K562 (cell line): ENCODE measurements at regions not wholly inside any gene's neighbourhood (a gene's known extent, or its start where the extent isn't known, plus 50 kb on each side); places are given as distances from the start of the nearest gene placed in this dataset.

Source experiments
- ATAC-seq: fragments of 200-7000 bp; cut with Tn5 transposase; 3 replicates; pipeline ENCODE4 v1.9.1; 2020; ENCODE audit warnings: moderate library complexity
- BruUV-seq: library from RNA; stranded (reverse); fragments of 400-500 nt; replicated peaks from 2 replicates; lab custom pipeline; 2021; lab: Mats Ljungman, UMichigan
- CTCF ChIA-PET: fragments of 300-600 bp; formaldehyde crosslinking; extraction: SDS; loops from one replicate; lab custom pipeline; 2021; ENCODE audit warnings: low intra/inter-chr PET ratio; lab: Yijun Ruan, JAX
- POLR2A ChIA-PET: fragments of 300-600, 350-650 bp; sonication (Branson Sonifier 250); formaldehyde crosslinking; extraction: SDS; loops from one replicate; lab custom pipeline; 2021; ENCODE audit warnings: antibody characterized with exemption, inconsistent platforms; lab: Yijun Ruan, JAX
- DNase-seq, 4 experiments: peaks; one replicate each; pipeline versions ENCODE4 v3.0.0 to v3.0.0-alpha.2; 2011 to 2018; ENCODE audit warnings: low spot score in 3 of 4, mixed read lengths in 3 of 4; ENCODE audit errors: extremely low read depth in 1 of 4
- FAIRE-seq: peaks from 2 replicates; lab custom pipeline; 2011; peaks lifted over from hg19 to GRCh38; lab: Jason Lieb, UNC
- H2AFZ ChIP-seq: 2 replicates; pipeline ENCODE4 v1.6.0; 2011; ENCODE audit warnings: low read depth, low read length, control low read depth, inconsistent platforms
- H3K27ac ChIP-seq: fragments of 200-600 bp; 3 replicates; pipeline ENCODE4 v1.8.0; 2011; ENCODE audit warnings: low read depth, mild to moderate bottlenecking, control low read depth, inconsistent platforms, low read length, moderate library complexity, mixed read lengths; ENCODE audit errors: extremely low read depth
- H3K27me3 ChIP-seq, 2 experiments: fragments of 300-600 bp in 1 of 2; 2 replicates in 1 of 2; 3 replicates in 1 of 2; pipeline versions ENCODE4 v1.6.0 to v1.8.0; 2011; ENCODE audit warnings: inconsistent platforms in 2 of 2, low read length in 2 of 2, mild to moderate bottlenecking in 1 of 2, mixed read lengths in 1 of 2, moderate library complexity in 1 of 2; ENCODE audit not compliant: control insufficient read depth in 2 of 2, insufficient read depth in 2 of 2
- H3K36me3 ChIP-seq: fragments of 300-600 bp; 3 replicates; pipeline ENCODE4 v1.8.0; 2011; ENCODE audit warnings: mild to moderate bottlenecking, low read length, inconsistent platforms; ENCODE audit not compliant: control insufficient read depth, insufficient read depth
- H3K4me1 ChIP-seq, 2 experiments: fragments of 200-600 bp in 1 of 2; replicated peaks in 1 of 2; 2 replicates in 1 of 2; 3 replicates in 1 of 2; pipeline versions ENCODE4 v1.5.1 to v1.8.0; 2011; ENCODE audit warnings: inconsistent platforms in 2 of 2, low read length in 2 of 2, mild to moderate bottlenecking in 1 of 2, mixed read lengths in 1 of 2, moderate library complexity in 1 of 2; ENCODE audit not compliant: control insufficient read depth in 2 of 2, insufficient read depth in 2 of 2
- H3K4me2 ChIP-seq: 2 replicates; pipeline ENCODE4 v1.6.1; 2011; ENCODE audit warnings: low read length, control low read depth, inconsistent platforms, mixed read lengths; ENCODE audit not compliant: insufficient read depth
- H3K4me3 ChIP-seq: fragments of 200-600 bp; sonication (generic), shearing (Covaris generic); 2 replicates; pipeline ENCODE4 v1.5.1; 2016; ENCODE audit warnings: control low read depth, inconsistent platforms
- H3K79me2 ChIP-seq: fragments of 200-600 bp; 3 replicates; pipeline ENCODE4 v1.8.0; 2011; ENCODE audit warnings: low read length, inconsistent platforms; ENCODE audit not compliant: control insufficient read depth, insufficient read depth
- H3K9ac ChIP-seq, 2 experiments: 2 replicates each; pipeline versions ENCODE4 v1.6.0 to v1.6.1; 2011; ENCODE audit warnings: low read depth in 2 of 2, low read length in 2 of 2, control low read depth in 1 of 2, inconsistent platforms in 1 of 2, mild to moderate bottlenecking in 1 of 2, mixed read lengths in 1 of 2; ENCODE audit not compliant: insufficient read depth in 1 of 2
- H3K9me1 ChIP-seq: one replicate; pipeline ENCODE4 v1.6.0; 2011; ENCODE audit warnings: inconsistent platforms, mild to moderate bottlenecking, low read length, moderate library complexity; ENCODE audit not compliant: control insufficient read depth, insufficient read depth
- H3K9me3 ChIP-seq: replicated peaks from 2 replicates; pipeline ENCODE4 v1.5.1; 2011; ENCODE audit warnings: low read depth, low read length, inconsistent platforms; ENCODE audit not compliant: control insufficient read depth, insufficient read depth
- H4K20me1 ChIP-seq: replicated peaks from 2 replicates; pipeline ENCODE4 v1.6.1; 2011; ENCODE audit warnings: low read length, inconsistent platforms, mixed read lengths; ENCODE audit not compliant: control insufficient read depth, insufficient read depth
- BRD4 ChIP-seq: fragments of 200-600 bp; sonication (generic); IDR thresholded peaks from 2 replicates; pipeline ENCODE4 v1.6.1; 2017; ENCODE audit warnings: inconsistent platforms
- CBFA2T2 ChIP-seq: fragments of 450-650 bp; conservative IDR thresholded peaks from 2 replicates; pipeline ENCODE4 v1.6.1; 2017; ENCODE audit warnings: mild to moderate bottlenecking
- GABPB2 ChIP-seq: fragments of 250-450 bp; sonication (Bioruptor Pico); conservative IDR thresholded peaks from 2 replicates; pipeline ENCODE4 v1.5.1; 2021; ENCODE audit warnings: mild to moderate bottlenecking
- PHB ChIP-seq: fragments of 250-450 bp; sonication (Bioruptor Pico); IDR thresholded peaks from 2 replicates; pipeline ENCODE4 v1.5.0; 2021
- PTRF ChIP-seq: fragments of 450-650 bp; IDR thresholded peaks from 2 replicates; pipeline ENCODE4 v1.6.1; 2016; ENCODE audit warnings: mild to moderate bottlenecking, missing genetic modification characterization, missing compliant biosample characterization
- RBM14 ChIP-seq: fragments of 200-400 bp; formaldehyde crosslinking; IDR thresholded peaks from 2 replicates; pipeline ENCODE4 v1.6.1; 2018; ENCODE audit warnings: low read depth, mild to moderate bottlenecking, low read length, moderate library complexity, borderline replicate concordance; ENCODE audit not compliant: insufficient read depth
- RBM34 ChIP-seq: fragments of 200-400 bp; formaldehyde crosslinking; IDR thresholded peaks from 2 replicates; pipeline ENCODE4 v1.6.1; 2018; ENCODE audit warnings: low read length, borderline replicate concordance; ENCODE audit not compliant: insufficient read depth
- SLC30A9 ChIP-seq: fragments of 250-450 bp; sonication (Bioruptor Pico); IDR thresholded peaks from 2 replicates; pipeline ENCODE4 v1.8.0; 2022; ENCODE audit warnings: mild to moderate bottlenecking, moderate library complexity
- ZNF584 ChIP-seq: fragments of 200-800 bp; sonication (Bioruptor generic); IDR thresholded peaks from 2 replicates; pipeline ENCODE4 v1.6.1; 2016; ENCODE audit warnings: low read depth, mild to moderate bottlenecking, missing genetic modification characterization, missing compliant biosample characterization
- ZNF778 ChIP-seq: fragments of 450-650 bp; formaldehyde crosslinking; IDR thresholded peaks from 2 replicates; pipeline ENCODE4 v1.4.0; 2020; ENCODE audit warnings: mild to moderate bottlenecking, moderate library complexity
- WGBS: fragments of 100-300 bp; shearing (Covaris generic); methylation state at CpG from one replicate; pipeline ENCODE4 v1.1.6; 2016; ENCODE audit warnings: low coverage, mixed read lengths; ENCODE audit not compliant: insufficient coverage; ENCODE audit errors: missing lambda C conversion rate; 5-methylcytosine and 5-hydroxymethylcytosine counted together
- in situ Hi-C: fragments of 300-500 bp; cut with MboI; formaldehyde crosslinking; loops from 4 replicates; pipeline ENCODE4 v1.15.0; 2018; ENCODE audit warnings: inconsistent platforms, mixed read lengths
- intact Hi-C: fragments of 100-400 bp; cut with micrococcal nuclease; formaldehyde crosslinking; loops from 2 replicates; pipeline ENCODE4 v1.14.2; 2022
- TF ChIP-seq, protein P1 (sequence below): fragments of 250-450 bp; sonication (Bioruptor Pico); IDR thresholded peaks from 2 replicates; pipeline ENCODE4 v1.5.0; 2021
- TF ChIP-seq, protein P2 (sequence below): fragments of 250-450 bp; sonication (Bioruptor Pico); IDR thresholded peaks from 2 replicates; pipeline ENCODE4 v1.9.0; 2021; ENCODE audit warnings: mild to moderate bottlenecking, inconsistent platforms
- TF ChIP-seq, protein P3 (sequence below), 2 experiments: IDR thresholded peaks in 1 of 2; conservative IDR thresholded peaks in 1 of 2; 2 replicates each; pipeline ENCODE4 v1.6.1; 2016; ENCODE audit warnings: low read depth in 2 of 2, mild to moderate bottlenecking in 1 of 2, missing compliant biosample characterization in 1 of 2, missing genetic modification characterization in 1 of 2, moderate library complexity in 1 of 2

DNA sequence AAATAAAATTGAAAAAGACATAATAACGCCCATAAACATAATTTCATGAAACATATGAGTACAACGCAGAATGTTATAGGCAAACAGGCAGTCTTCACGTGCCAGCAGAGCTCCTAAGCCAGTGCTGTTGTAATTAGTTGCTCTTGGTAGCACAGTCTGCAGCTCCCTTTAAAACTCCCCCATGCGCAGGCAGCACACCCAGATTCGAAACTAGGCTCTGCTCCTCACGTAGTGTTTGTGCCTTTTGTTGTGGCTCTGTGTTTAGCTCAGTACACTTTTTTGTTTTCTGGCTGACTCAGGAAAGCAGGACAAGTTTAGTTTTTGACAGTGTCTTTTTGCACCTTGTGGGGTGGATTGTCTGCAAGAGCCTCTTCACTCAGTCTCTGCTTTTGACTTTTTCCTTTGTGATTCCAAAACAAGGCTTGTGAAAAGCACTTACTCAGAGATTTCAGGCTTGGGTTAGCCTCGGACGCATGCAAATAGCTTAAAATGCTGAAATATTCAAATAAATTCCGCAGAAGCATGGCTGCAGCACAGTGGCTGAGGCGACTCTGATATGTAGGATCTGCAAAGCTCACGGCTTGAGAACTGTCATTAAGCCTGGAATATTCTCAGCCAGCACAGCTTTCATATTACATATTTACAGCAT lies 113.6 kb downstream of the IRX1 start (continued):
- TF ChIP-seq, protein P1, sequence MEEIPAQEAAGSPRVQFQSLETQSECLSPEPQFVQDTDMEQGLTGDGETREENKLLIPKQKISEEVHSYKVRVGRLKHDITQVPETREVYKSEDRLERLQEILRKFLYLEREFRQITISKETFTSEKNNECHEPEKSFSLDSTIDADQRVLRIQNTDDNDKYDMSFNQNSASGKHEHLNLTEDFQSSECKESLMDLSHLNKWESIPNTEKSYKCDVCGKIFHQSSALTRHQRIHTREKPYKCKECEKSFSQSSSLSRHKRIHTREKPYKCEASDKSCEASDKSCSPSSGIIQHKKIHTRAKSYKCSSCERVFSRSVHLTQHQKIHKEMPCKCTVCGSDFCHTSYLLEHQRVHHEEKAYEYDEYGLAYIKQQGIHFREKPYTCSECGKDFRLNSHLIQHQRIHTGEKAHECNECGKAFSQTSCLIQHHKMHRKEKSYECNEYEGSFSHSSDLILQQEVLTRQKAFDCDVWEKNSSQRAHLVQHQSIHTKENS: no peak
- no peak for TF ChIP-seq CBFA2T2
- TF ChIP-seq, protein P2, sequence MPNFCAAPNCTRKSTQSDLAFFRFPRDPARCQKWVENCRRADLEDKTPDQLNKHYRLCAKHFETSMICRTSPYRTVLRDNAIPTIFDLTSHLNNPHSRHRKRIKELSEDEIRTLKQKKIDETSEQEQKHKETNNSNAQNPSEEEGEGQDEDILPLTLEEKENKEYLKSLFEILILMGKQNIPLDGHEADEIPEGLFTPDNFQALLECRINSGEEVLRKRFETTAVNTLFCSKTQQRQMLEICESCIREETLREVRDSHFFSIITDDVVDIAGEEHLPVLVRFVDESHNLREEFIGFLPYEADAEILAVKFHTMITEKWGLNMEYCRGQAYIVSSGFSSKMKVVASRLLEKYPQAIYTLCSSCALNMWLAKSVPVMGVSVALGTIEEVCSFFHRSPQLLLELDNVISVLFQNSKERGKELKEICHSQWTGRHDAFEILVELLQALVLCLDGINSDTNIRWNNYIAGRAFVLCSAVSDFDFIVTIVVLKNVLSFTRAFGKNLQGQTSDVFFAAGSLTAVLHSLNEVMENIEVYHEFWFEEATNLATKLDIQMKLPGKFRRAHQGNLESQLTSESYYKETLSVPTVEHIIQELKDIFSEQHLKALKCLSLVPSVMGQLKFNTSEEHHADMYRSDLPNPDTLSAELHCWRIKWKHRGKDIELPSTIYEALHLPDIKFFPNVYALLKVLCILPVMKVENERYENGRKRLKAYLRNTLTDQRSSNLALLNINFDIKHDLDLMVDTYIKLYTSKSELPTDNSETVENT (CRISPR knock-in tag): no peak
- no peak for TF ChIP-seq BRD4
- no peak for TF ChIP-seq RBM14

DNA sequence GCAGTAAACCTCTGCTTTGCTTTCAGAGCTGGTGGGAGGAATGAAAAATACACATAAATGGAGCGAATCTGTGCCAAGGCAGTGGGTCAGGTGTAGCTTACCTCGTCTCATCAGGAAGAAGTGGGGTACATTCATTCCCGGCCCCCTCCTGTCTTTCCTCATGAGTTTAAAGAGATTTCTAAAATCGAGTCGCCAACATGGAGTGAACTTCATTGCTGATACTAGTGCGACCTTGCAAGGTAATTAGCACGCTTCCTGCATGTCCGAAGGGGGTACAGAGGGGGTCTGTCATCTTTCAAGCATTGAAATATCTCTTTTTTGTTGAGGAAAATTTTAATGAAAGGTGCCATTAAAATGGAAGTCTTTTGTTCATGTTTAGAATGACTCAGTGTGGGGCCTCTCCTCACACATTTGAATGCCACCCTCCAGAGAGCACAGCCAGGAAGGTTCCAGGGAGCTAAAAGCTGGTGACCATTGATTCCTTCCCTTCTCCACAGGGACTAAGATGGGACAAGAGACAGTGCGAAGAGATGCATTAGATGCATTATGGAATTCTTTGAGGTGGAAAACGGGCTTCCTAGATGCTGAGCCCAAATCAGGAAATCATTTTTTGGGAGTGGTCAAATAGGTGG lies 114.2 kb downstream of the IRX1 start:
- Histone ChIP-seq H3K27me3 (no peaks in the 10 kb centered on the region; a peak in 1 of 5 replicates), H4K20me1 (no peaks in the 10 kb centered on the region), H3K9ac (no peak overlapping the region), H3K27ac (no peak overlapping the region), H2AFZ (no peak overlapping the region), H3K9me1 (no peaks in the 10 kb centered on the region), H3K4me2 (no peak overlapping the region), H3K4me1 (no peaks in the 10 kb centered on the region), H3K4me3 (no peak overlapping the region), H3K9me3 (no peaks in the 10 kb centered on the region), H3K36me3 (no peaks in the 10 kb centered on the region), H3K79me2 (no peaks in the 10 kb centered on the region)
- ATAC-seq (no peak), FAIRE-seq (no peak), DNase-seq (no peak)
- ChIA-PET POLR2A (interaction anchor here (0.8 kb wide), 1 partner anchor 33 kb away, joined by 3 read pairs; no protein-coding TSS in a partner anchor), CTCF (no interaction called here)
- intact Hi-C loops (no loop called here), in situ Hi-C loops (no loop called here)
- under 1% methylated on average over 10 of the region's 10 CpGs for WGBS
- no TSS peak for BruUV-seq
- no peak for TF ChIP-seq GABPB2 (CRISPR knock-in tag)
- TF ChIP-seq, protein P3, sequence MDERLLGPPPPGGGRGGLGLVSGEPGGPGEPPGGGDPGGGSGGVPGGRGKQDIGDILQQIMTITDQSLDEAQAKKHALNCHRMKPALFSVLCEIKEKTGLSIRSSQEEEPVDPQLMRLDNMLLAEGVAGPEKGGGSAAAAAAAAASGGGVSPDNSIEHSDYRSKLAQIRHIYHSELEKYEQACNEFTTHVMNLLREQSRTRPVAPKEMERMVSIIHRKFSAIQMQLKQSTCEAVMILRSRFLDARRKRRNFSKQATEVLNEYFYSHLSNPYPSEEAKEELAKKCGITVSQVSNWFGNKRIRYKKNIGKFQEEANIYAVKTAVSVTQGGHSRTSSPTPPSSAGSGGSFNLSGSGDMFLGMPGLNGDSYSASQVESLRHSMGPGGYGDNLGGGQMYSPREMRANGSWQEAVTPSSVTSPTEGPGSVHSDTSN (CRISPR knock-in tag; IDR thresholded peaks at IDR 0.05; ENCODE audit: low read depth): no peak
- TF ChIP-seq, protein P3 (tag; conservative IDR thresholded peaks at IDR 0.05; ENCODE audit: low read depth): no peak
- no peak for TF ChIP-seq PTRF (tag)
- no peak for TF ChIP-seq ZNF778 (CRISPR knock-in tag)
- TF ChIP-seq ZNF584: no peak
- TF ChIP-seq SLC30A9 (CRISPR knock-in tag): no peak
- TF ChIP-seq RBM34: no peak
- TF ChIP-seq PHB (CRISPR knock-in tag): no peak
